GM12891 (cell line): ENCODE measurements at regions not wholly inside any gene's neighbourhood (a gene's known extent, or its start where the extent isn't known, plus 50 kb on each side); places are given as distances from the start of the nearest gene placed in this dataset.

Source experiments
- POLR2A ChIP-seq: IDR thresholded peaks from 2 replicates; pipeline ENCODE4 v1.6.1; 2011; ENCODE audit warnings: low read depth, low read length, control low read depth
- POLR2AphosphoS5 ChIP-seq: IDR thresholded peaks from 2 replicates; pipeline ENCODE4 v1.6.1; 2011; ENCODE audit warnings: low read depth, low read length, control low read depth

DNA sequence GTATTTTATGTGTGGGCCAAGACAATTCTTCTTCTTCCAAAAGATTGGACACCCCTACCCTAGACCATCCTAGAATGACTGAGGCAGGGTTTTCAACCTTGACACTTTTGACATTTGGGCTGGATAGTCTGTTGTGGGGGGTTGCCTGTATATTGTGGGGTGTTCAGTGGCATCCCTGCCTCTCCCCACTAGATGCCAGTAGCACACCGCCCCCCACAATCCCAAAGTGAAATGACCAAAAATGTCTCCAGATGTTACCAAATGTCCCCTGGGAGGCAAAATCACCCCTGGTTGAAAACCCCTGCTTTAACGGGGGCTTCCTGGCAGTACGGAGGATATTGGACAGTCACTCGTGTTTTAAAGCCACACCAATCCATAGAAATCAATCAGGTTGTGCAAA is 219.6 kb downstream of the PHETA1 start:
- TF ChIP-seq POLR2A: no peak
- TF ChIP-seq POLR2AphosphoS5: no peak
